NT2/D1 (cell line): ENCODE measurements at regions not wholly inside any gene's neighbourhood (a gene's known extent, or its start where the extent isn't known, plus 50 kb on each side); places are given as distances from the start of the nearest gene placed in this dataset.

Experiments used
- SUZ12 ChIP-seq: IDR thresholded peaks from 2 replicates; pipeline ENCODE4 v1.6.1; 2011; ENCODE audit not compliant: insufficient read length, insufficient read depth; ENCODE audit errors: extremely low read depth
- YY1 ChIP-seq: IDR thresholded peaks from 2 replicates; pipeline ENCODE4 v1.6.1; 2011; ENCODE audit not compliant: insufficient read length, insufficient read depth

DNA sequence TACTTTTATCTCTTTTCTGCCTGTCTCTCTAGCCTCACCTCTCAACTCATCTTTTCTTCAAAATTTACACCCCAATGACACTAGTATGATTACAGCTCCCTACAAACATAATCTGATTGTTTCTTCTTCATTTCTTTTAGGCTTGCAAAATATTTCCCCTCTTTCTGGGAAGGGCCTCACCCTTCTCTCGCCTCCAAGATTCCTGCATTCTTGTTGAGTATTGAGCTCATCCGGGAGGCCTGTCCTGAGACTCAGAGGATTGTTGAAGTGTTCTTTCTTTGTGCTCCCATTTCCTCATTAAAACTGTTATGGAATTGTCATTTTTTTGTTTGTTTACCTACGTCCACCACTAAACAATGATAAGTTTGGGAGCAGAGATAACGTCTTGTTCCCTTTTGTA lies 99.1 kb upstream of the CHRM3 start:
- TF ChIP-seq SUZ12 (no peak), YY1 (no peak)
